H1 (cell line): ENCODE measurements at regions not wholly inside any gene's neighbourhood (a gene's known extent, or its start where the extent isn't known, plus 50 kb on each side); places are given as distances from the start of the nearest gene placed in this dataset.

Source experiments
- CTCF ChIA-PET: fragments of 300-600 bp; sonication (Branson Sonifier 250); formaldehyde crosslinking; loops from one replicate; lab custom pipeline; 2021; ENCODE audit not compliant: partially characterized antibody; lab: Charles Lee
- POLR2A ChIA-PET: fragments of 300-600 bp; sonication (Branson Sonifier 250); formaldehyde crosslinking; loops from one replicate; lab custom pipeline; 2021; ENCODE audit warnings: inconsistent platforms; ENCODE audit not compliant: partially characterized antibody; lab: Charles Lee
- DNase-seq, 2 experiments: peaks; one replicate each; pipeline versions ENCODE4 v3.0.0 to v3.0.0-alpha.2; 2010 to 2022; ENCODE audit warnings: low spot score in 2 of 2, low read depth in 1 of 2, mixed read lengths in 1 of 2
- FAIRE-seq: peaks from 2 replicates; lab custom pipeline; 2011; peaks lifted over from hg19 to GRCh38; lab: Jason Lieb, UNC
- H2AFZ ChIP-seq: 2 replicates; pipeline ENCODE4 v1.8.1; 2012; ENCODE audit warnings: low read length, inconsistent platforms
- H2AK5ac ChIP-seq: 2 replicates; pipeline ENCODE4 v1.6.1; 2013; ENCODE audit warnings: low read depth, low read length
- H2BK120ac ChIP-seq: replicated peaks from 2 replicates; pipeline ENCODE3; 2013; ENCODE audit warnings: low read depth, low read length, inconsistent platforms
- H2BK12ac ChIP-seq: 2 replicates; pipeline ENCODE4 v1.6.1; 2013; ENCODE audit warnings: low read depth, low read length
- H2BK15ac ChIP-seq: 2 replicates; pipeline ENCODE4 v1.6.1; 2013; ENCODE audit warnings: low read length
- H2BK20ac ChIP-seq: 2 replicates; pipeline ENCODE4 v1.6.1; 2013; ENCODE audit warnings: low read length
- H2BK5ac ChIP-seq: 2 replicates; pipeline ENCODE4 v1.6.1; 2013; ENCODE audit warnings: low read depth, low read length
- H3K14ac ChIP-seq: 2 replicates; pipeline ENCODE4 v1.6.1; 2013; ENCODE audit warnings: inconsistent platforms; ENCODE audit not compliant: insufficient read length
- H3K18ac ChIP-seq: 2 replicates; pipeline ENCODE4 v1.6.1; 2013; ENCODE audit warnings: low read length; ENCODE audit errors: extremely low read depth
- H3K23ac ChIP-seq: 2 replicates; pipeline ENCODE4 v1.6.1; 2013; ENCODE audit warnings: inconsistent platforms; ENCODE audit not compliant: insufficient read length
- H3K23me2 ChIP-seq: 2 replicates; pipeline ENCODE4 v1.6.1; 2013; ENCODE audit warnings: low read depth, low read length
- H3K27ac ChIP-seq: 2 replicates; pipeline ENCODE4 v1.6.1; 2011; ENCODE audit warnings: low read depth, low read length, inconsistent platforms
- H3K27me3 ChIP-seq, 4 experiments: replicated peaks in 1 of 4; 1 replicate in 1 of 4; 2 replicates in 3 of 4; pipeline versions ENCODE4 v1.6.1 to v1.8.1; 2011 to 2013; ENCODE audit warnings: low read length in 3 of 4, mild to moderate bottlenecking in 3 of 4, inconsistent platforms in 2 of 4, mixed read lengths in 2 of 4, moderate library complexity in 1 of 4; ENCODE audit not compliant: control insufficient read depth in 3 of 4, insufficient read depth in 3 of 4; ENCODE audit errors: extremely low read depth in 1 of 4
- H3K36me3 ChIP-seq, 4 experiments: 2 replicates each; pipeline versions ENCODE4 v1.6.1 to v1.8.1; 2011 to 2013; ENCODE audit warnings: mild to moderate bottlenecking in 4 of 4, low read length in 3 of 4, moderate library complexity in 2 of 4, control low read depth in 1 of 4, inconsistent platforms in 1 of 4; ENCODE audit not compliant: insufficient read depth in 4 of 4, control insufficient read depth in 2 of 4
- H3K4ac ChIP-seq: replicated peaks from 2 replicates; pipeline ENCODE3; 2013; ENCODE audit warnings: low read length, low read depth, mixed read lengths, inconsistent platforms; ENCODE audit not compliant: insufficient read length
- H3K4me1 ChIP-seq, 4 experiments: replicated peaks in 1 of 4; 1 replicate in 1 of 4; 2 replicates in 3 of 4; pipeline versions ENCODE4 v1.6.1 to v1.8.1; 2011 to 2013; ENCODE audit warnings: low read length in 3 of 4, inconsistent platforms in 2 of 4, mixed read lengths in 1 of 4; ENCODE audit not compliant: insufficient read depth in 4 of 4, control insufficient read depth in 3 of 4
- H3K4me2 ChIP-seq, 2 experiments: 2 replicates each; pipeline versions ENCODE4 v1.6.1 to v1.8.1; 2011 to 2013; ENCODE audit warnings: low read depth in 2 of 2, low read length in 2 of 2, control low read depth in 1 of 2, inconsistent platforms in 1 of 2, mild to moderate bottlenecking in 1 of 2; ENCODE audit not compliant: insufficient read depth in 1 of 2
- H3K4me3 ChIP-seq, 4 experiments: fragments of 200-600, 300-600 bp in 1 of 4; sonication (generic), shearing (Covaris generic), sonication (Bioruptor Twin) in 1 of 4; 2 replicates each; pipeline versions ENCODE4 v1.5.1 to v1.8.1; 2011 to 2016; ENCODE audit warnings: low read length in 4 of 4, low read depth in 3 of 4, control low read depth in 2 of 4, inconsistent platforms in 2 of 4, mild to moderate bottlenecking in 2 of 4, mixed read lengths in 1 of 4, moderate library complexity in 1 of 4; ENCODE audit not compliant: insufficient read depth in 2 of 4; ENCODE audit errors: extremely low read depth in 1 of 4
- H3K56ac ChIP-seq: replicated peaks from 2 replicates; pipeline ENCODE3; 2013; ENCODE audit warnings: low read depth, mild to moderate bottlenecking, mixed read lengths, low read length, inconsistent platforms; ENCODE audit not compliant: insufficient read length
- H3K79me1 ChIP-seq: 2 replicates; pipeline ENCODE4 v1.6.1; 2013; ENCODE audit warnings: low read depth, low read length, control low read depth
- H3K79me2 ChIP-seq, 2 experiments: 2 replicates each; pipeline versions ENCODE4 v1.6.1 to v1.8.1; 2012 to 2013; ENCODE audit warnings: low read length in 2 of 2, mild to moderate bottlenecking in 2 of 2, inconsistent platforms in 1 of 2; ENCODE audit not compliant: insufficient read depth in 2 of 2, control insufficient read depth in 1 of 2
- H3K9ac ChIP-seq, 4 experiments: replicated peaks in 1 of 4; 1 replicate in 1 of 4; 2 replicates in 3 of 4; pipeline versions ENCODE4 v1.6.1 to v1.8.1; 2011 to 2013; ENCODE audit warnings: low read depth in 3 of 4, low read length in 3 of 4, control low read depth in 2 of 4, mild to moderate bottlenecking in 2 of 4, moderate library complexity in 2 of 4, inconsistent platforms in 1 of 4; ENCODE audit errors: extremely low read depth in 1 of 4
- H3K9me3 ChIP-seq, 2 experiments: 2 replicates each; pipeline versions ENCODE4 v1.6.1 to v1.8.1; 2012 to 2013; ENCODE audit warnings: mild to moderate bottlenecking in 2 of 2, moderate library complexity in 2 of 2, control low read depth in 1 of 2, inconsistent platforms in 1 of 2, low read depth in 1 of 2, low read length in 1 of 2, mixed read lengths in 1 of 2; ENCODE audit not compliant: insufficient read depth in 2 of 2
- H4K20me1 ChIP-seq, 2 experiments: replicated peaks in 1 of 2; 2 replicates each; pipeline versions ENCODE3 to v1.8.1; 2011 to 2013; ENCODE audit warnings: inconsistent platforms in 2 of 2, low read length in 2 of 2, mild to moderate bottlenecking in 1 of 2; ENCODE audit not compliant: insufficient read depth in 2 of 2, control insufficient read depth in 1 of 2
- H4K5ac ChIP-seq: 2 replicates; pipeline ENCODE4 v1.6.1; 2013; ENCODE audit warnings: low read length, low read depth, mixed read lengths, inconsistent platforms; ENCODE audit not compliant: insufficient read length
- H4K8ac ChIP-seq: 2 replicates; pipeline ENCODE4 v1.8.0; 2013; ENCODE audit warnings: mild to moderate bottlenecking, moderate library complexity, low read length, inconsistent platforms; ENCODE audit not compliant: insufficient read depth; ENCODE audit errors: extremely low read depth
- H4K91ac ChIP-seq: replicated peaks from 2 replicates; pipeline ENCODE3; 2013; ENCODE audit warnings: low read length, mixed read lengths, inconsistent platforms; ENCODE audit not compliant: insufficient read length
- ASH2L ChIP-seq: fragments of 200-600, 300-600 bp; sonication (generic); IDR thresholded peaks from one replicate; pipeline ENCODE4 v1.7.1; 2017; ENCODE audit warnings: low read length
- CEBPB ChIP-seq: IDR thresholded peaks from 2 replicates; pipeline ENCODE4 v1.6.1; 2012; ENCODE audit warnings: low read depth, low read length
- EP300 ChIP-seq, 2 experiments: IDR thresholded peaks; 1 replicate in 1 of 2; 2 replicates in 1 of 2; pipeline ENCODE4 v1.6.1; 2011 to 2012; ENCODE audit warnings: low read depth in 2 of 2, low read length in 2 of 2, mild to moderate bottlenecking in 2 of 2, borderline replicate concordance in 1 of 2, inconsistent platforms in 1 of 2, moderate library complexity in 1 of 2
- GABPA ChIP-seq: IDR thresholded peaks from 2 replicates; pipeline ENCODE4 v1.6.1; 2011; ENCODE audit warnings: mild to moderate bottlenecking, low read length, moderate library complexity, borderline replicate concordance; ENCODE audit not compliant: insufficient read depth
- HDAC2 ChIP-seq, 2 experiments: fragments of 300-600 bp in 1 of 2; sonication (generic) in 1 of 2; IDR thresholded peaks; 2 replicates each; pipeline ENCODE4 v1.6.1; 2011 to 2012; ENCODE audit warnings: low read depth in 2 of 2, low read length in 2 of 2, mild to moderate bottlenecking in 2 of 2, moderate library complexity in 2 of 2, borderline replicate concordance in 1 of 2, inconsistent platforms in 1 of 2
- KDM5A ChIP-seq: fragments of 200-600 bp; IDR thresholded peaks from 2 replicates; pipeline ENCODE4 v1.7.1; 2012; ENCODE audit warnings: mild to moderate bottlenecking, low read length, inconsistent platforms, mixed read lengths
- NANOG ChIP-seq: IDR thresholded peaks from 2 replicates; pipeline ENCODE4 v1.6.1; 2011; ENCODE audit warnings: low read length, low read depth, mild to moderate bottlenecking, inconsistent platforms; ENCODE audit not compliant: insufficient read depth, poor library complexity, severe bottlenecking
- SRF ChIP-seq: IDR thresholded peaks from 2 replicates; pipeline ENCODE4 v1.6.1; 2011; ENCODE audit warnings: mild to moderate bottlenecking, low read depth, low read length, moderate library complexity
- TBP ChIP-seq: IDR thresholded peaks from 2 replicates; pipeline ENCODE4 v1.6.1; 2011; ENCODE audit warnings: low read depth, low read length, improper control_type of control experiment
- ZNF274 ChIP-seq: IDR thresholded peaks from 2 replicates; pipeline ENCODE4 v1.7.0; 2012; ENCODE audit warnings: low read length, borderline replicate concordance; ENCODE audit errors: extremely low read depth
- WGBS, 2 experiments: shearing (Covaris generic) in 1 of 2; methylation state at CpG; one replicate each; pipeline versions ENCODE4 v1.1.6 to v1.1.7; 2013 to 2015; ENCODE audit warnings: low lambda C conversion rate in 2 of 2, mixed read lengths in 2 of 2, inconsistent platforms in 1 of 2, low coverage in 1 of 2, missing lambda C conversion rate in 1 of 2; ENCODE audit not compliant: insufficient replicate concordance in 2 of 2, insufficient coverage in 1 of 2, insufficient read length in 1 of 2; ENCODE audit errors: extremely low coverage in 1 of 2, missing lambda C conversion rate in 1 of 2; 5-methylcytosine and 5-hydroxymethylcytosine counted together
- TF ChIP-seq, protein P1 (sequence below): IDR thresholded peaks from 2 replicates; pipeline ENCODE4 v1.6.1; 2012; ENCODE audit warnings: low read length, inconsistent platforms

DNA sequence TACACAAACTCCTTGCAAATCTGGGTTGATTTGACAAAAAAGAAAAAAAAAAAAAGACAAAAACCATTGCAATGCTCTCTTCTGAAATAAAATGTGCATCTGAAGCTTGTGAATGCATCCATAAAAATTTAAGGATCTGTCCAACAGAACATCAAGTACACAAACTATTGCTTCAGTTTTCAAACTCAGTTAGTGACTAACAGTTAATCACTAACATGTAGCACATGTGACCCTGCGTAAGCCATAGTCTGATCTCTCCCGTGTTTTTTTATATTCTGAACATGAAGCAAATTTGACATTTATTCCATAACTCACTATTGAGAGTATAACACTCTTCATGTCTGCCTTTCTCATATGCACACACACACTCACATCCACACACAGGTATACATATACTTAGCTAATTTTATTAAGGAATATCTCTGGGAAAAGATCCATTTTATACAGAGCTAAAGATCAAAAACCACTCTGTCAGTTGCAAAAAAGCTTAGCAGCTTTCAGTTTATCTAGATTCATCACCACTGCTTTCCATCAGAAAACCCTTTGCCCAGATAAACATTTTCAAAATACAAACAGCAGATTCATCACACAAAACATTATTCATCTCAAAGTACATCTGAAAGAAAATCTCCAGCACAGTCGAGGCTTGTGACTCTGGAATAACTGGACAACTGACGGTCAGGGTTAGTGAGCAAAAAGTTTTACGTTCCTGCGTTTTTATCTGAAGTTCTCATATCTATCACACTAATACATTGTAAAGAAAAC is 1000.4 kb upstream of the ACVR2A start:
- no peak overlapping the region for H2BK12ac ChIP-seq
- no peak overlapping the region for H2AFZ ChIP-seq
- no peak overlapping the region for H3K4ac ChIP-seq
- TF ChIP-seq, protein P1, sequence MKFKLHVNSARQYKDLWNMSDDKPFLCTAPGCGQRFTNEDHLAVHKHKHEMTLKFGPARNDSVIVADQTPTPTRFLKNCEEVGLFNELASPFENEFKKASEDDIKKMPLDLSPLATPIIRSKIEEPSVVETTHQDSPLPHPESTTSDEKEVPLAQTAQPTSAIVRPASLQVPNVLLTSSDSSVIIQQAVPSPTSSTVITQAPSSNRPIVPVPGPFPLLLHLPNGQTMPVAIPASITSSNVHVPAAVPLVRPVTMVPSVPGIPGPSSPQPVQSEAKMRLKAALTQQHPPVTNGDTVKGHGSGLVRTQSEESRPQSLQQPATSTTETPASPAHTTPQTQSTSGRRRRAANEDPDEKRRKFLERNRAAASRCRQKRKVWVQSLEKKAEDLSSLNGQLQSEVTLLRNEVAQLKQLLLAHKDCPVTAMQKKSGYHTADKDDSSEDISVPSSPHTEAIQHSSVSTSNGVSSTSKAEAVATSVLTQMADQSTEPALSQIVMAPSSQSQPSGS: no peak
- no peak for TF ChIP-seq ZNF274
- no peak for TF ChIP-seq GABPA
- no peak for TF ChIP-seq NANOG
- TF ChIP-seq ASH2L: no peak
- TF ChIP-seq KDM5A: no peak
- no peak for TF ChIP-seq SRF
- no peak for TF ChIP-seq HDAC2 (IDR thresholded peaks at IDR 0.05; ENCODE audit: borderline replicate concordance in 1 of 2, low read depth in 2 of 2, low read length in 2 of 2)
- no peak for TF ChIP-seq EP300 (IDR thresholded peaks at IDR 0.05; ENCODE audit: borderline replicate concordance in 1 of 2, low read depth in 2 of 2, low read length in 2 of 2)
- no peak for TF ChIP-seq CEBPB
- no peak for TF ChIP-seq TBP

More for the DNA sequence above, 1000.4 kb upstream of the ACVR2A start:
- ChIA-PET POLR2A (no interaction called here), CTCF (interaction anchor here (1.2 kb wide), 1 partner anchor 23 kb away, joined by 3 read pairs; no protein-coding TSS in a partner anchor)
- Histone ChIP-seq H2BK5ac (no peak overlapping the region), H2BK20ac (no peak overlapping the region), H3K4me1 (no peaks in the 10 kb centered on the region; a peak in 1 of 7 replicates), H3K4me2 (no peak overlapping the region), H3K27me3 (no peaks in the 10 kb centered on the region), H3K56ac (no peak overlapping the region), H2AK5ac (no peak overlapping the region), H3K9me3 (no peaks in the 10 kb centered on the region), H2BK15ac (no peak overlapping the region), H3K23ac (no peak overlapping the region), H3K4me3 (no peak overlapping the region), H4K91ac (no peak overlapping the region), H3K27ac (no peak overlapping the region), H2BK120ac (no peak overlapping the region), H4K20me1 (no peaks in the 10 kb centered on the region), H4K8ac (no peak overlapping the region), H3K23me2 (no peaks in the 10 kb centered on the region), H3K9ac (no peak overlapping the region), H3K18ac (no peak overlapping the region), H3K14ac (no peak overlapping the region), H3K79me1 (no peaks in the 10 kb centered on the region), H3K79me2 (no peaks in the 10 kb centered on the region), H4K5ac (no peak overlapping the region), H3K36me3 (no peaks in the 10 kb centered on the region)
- WGBS, 2 experiments: 86% methylated on average over 6 of the region's 6 CpGs; no CpG with 5 or more reads in 1 of the 2 experiments
- FAIRE-seq: no peak
- no peak for DNase-seq
